ENCODE measurements at regions not wholly inside any gene's neighbourhood (a gene's known extent, or its start where the extent isn't known, plus 50 kb on each side); places are given as distances from the start of the nearest gene placed in this dataset.
A peak's percentile ranks its signal among the peaks of the same experiment; 100 is the strongest.
"Not testable (repeated sequence)": the region's sequence is repeated elsewhere in the genome, so short reads cannot be mapped to it uniquely, and the experiment has no call there.

DNA sequence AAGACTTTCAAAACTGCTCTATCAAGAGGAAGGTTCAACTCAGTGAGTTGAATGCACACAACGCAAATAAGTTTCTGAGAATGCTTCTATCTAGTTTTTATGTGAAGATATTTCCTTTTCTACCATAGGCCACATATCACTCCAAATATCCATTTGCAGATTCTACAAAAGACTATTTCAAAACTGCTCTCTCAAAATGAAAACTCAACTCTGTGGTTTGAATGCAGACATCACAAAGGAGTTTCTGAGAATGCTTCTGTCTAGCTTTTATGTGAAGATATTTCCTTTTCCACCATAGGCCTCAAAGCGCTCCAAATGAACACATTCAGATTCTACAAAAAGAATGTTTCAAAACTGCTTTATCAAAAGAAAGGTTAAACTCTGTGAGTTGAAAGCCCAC is 1093.1 kb upstream of the DEFB115 start:
- not testable (repeated sequence) for DNase-seq

DNA sequence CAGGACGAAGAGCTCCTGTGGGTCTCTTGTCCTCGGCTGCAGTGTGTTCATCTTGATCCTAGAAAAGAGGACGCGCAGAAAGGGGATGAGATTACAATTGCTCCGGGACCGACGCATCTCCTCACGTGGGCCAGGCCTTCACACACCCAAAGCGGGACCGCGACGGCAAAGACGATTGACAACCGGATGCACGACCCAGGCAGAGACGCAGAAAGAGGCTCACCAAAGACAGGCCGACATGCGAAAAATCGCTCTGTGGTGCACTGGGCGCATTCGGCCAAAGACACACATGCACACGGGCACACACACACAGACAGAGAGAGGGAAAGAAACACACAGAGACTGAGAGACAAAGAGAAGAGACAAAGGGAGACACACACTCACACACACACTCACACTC is 1089.9 kb upstream of the DEFB115 start:
- DNase-seq: no peak

DNA sequence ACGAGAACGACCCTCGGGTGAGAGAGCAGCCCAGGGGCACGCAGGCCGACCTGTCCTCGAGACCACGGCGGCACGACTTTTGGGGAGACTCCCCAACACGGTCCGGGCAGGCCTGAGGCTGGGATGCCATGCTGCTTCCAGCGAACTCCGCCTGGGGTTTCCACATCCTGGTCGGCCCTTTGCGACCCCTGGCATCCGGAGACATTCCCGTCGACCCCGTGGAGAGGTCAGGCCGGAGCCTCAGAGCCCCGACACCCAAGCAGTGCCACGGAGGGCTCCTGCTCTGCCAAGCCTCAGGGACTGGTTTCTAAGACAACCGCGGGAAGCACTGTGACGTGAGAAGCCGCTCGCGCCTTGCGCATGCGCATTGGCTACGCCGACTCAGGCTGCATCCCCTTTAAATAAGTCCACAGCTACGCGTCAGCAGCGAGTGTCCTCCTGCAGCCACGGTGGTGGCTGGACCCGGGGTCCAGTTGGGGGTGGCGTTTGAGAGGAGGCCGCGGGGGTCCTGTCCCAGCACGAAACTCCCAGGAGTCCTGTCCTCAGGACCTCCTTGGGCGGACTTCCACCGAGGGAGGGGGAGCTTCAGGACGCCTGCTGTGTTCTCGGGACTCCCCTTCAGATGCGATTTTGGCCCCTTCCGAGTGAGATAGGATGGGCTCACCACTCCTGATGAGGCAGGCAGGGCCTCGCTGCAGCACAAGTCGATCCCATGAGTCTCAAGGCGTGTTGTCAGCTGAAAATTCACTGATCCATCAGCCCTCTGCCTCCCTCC is 1089.3 kb upstream of the DEFB115 start:
- no peak for DNase-seq

DNA sequence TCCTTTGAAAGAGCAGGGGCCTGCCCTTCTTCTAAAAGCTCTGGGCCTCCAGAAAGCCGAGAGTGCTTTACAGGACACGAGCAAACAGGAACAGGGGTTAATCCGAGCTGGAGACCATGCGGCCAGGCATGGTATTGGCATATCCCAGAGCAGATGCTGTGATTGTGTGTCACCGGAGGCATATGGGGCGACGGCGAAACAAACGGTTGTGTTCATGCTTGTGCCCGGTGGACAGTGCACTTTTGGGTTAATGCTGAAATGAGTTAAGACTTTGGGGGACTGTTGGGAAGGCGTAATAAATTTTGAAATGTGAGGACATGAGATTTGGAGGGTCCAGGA is 1088.7 kb upstream of the DEFB115 start:
- no peak for DNase-seq

DNA sequence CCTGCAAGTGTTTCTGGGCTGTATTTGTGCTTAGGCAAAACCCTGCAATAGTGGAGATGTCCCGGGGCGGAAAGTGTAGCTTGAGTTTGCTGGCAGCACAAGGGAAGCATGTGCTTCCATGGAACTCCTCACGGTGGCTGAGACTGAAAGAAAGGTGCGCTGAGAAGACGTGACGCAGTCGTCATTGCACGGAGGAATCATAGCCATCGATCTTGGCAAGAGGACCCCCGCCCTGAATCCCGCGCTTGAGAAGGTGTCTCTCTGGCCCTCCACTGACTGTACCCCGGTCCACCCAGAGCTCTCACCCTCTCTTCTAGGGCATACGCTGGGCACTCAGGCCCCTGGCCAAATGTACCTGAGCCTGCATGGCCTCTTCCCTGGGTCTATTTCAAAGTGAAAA is 1081.8 kb upstream of the DEFB115 start:
- DNase-seq: no peak

DNA sequence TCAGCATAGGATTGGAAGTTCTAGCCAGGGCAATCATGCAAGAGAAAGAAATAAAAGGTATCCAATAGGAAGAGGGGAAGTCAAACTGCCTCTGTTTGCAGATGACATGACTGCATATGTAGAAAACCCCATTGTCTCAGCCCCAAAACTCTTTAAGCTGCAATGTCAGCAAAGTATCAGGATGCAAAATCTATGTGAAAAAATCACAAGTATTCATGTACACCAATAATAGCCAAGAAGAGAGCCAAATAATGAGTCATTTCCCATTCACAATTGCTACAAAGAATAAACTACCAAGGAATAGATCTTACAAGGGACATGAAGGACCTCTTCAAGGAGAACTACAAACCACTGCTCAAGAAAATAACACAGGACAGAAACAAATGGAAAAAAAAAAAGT is 1074.3 kb upstream of the DEFB115 start:
- DNase-seq: not testable (repeated sequence)

DNA sequence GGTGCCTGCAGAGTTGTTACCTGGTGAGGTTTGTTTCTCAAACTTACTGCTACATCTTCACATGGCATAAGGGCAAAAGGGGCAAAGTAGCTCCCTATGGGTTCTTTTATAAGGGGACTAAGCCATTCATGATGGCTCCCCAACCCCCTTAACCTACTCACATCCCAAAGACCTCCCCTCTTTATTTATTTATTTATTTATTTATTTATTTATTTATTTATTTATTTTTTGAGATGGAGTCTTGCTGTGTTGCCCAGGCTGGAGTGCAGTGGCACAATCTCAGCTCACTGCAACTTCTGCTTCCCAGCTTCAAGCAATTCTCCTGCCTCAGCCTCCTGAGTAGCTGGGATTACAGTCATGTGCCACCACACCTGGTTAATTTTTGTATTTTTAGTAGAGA is 1065.7 kb upstream of the DEFB115 start:
- not testable (repeated sequence) for DNase-seq

DNA sequence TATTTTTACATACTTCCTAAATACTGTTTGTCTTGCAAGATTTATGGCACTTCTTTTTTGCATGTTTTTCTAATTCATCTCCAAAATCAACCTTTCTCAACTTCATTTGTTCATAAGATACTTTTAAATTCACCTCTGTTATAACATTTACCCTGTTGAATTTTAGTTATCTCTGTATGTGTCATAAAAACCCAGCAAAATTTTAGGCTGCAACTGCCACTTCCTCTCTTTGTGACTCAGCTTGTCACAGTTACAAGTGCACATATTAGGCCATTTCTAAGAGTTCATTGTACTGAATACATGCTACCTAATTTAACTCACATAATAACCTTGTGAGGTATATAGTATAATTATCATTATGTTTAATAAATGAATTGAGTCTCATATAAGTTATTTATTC is 1023.0 kb upstream of the DEFB115 start:
- not testable (repeated sequence) for DNase-seq

DNA sequence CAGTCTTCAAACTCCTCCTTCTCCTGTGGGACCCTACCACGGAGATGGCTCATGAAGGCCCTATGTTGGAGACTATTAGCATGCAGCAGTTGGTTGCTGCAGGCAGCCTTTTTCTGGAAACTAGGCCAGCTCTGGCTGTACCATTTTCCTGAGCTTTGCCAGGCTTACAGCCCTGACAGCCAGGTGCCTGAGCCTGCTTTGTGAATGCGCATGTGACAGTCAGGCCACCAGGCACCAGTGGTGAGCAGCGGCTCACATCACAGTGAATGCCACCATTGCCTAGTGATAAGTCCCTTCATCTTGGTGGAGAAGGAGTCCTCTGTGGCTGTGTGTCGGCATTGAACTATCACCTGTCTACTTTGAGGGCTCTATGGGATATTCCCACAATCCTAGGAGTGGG is 982.4 kb upstream of the DEFB115 start:
- DNase-seq: not testable (repeated sequence)

DNA sequence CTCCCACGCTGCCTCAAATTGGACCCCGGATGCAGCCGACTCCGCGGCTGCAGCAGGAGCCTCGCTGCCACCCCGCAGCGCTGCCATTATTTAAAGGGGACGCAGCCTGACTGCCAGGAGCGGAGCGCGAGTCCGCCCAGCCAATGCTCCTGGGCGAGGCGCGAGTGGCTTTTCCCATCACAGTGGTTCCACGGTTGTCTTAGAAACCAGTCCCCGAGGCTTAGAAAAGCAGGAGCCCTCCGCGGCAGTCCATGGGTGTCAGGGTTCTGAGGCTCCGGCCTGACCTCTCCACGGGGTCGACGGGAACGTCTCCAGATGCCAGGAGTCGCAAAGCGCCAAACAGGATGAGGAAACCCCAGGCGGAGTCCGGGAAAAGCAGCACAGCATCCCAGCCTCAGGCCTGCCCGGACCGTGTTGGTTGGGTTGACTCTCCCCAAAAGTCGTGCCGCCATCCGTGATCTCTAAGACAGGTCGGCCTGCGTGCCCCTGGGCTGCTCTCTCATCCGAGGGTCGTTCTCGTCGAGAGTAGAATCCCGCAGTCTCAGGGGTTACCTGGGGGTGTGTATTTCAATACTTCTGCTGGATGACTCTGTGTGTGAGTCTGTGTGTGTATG is 975.8 kb upstream of the DEFB115 start:
- no peak for DNase-seq

DNA sequence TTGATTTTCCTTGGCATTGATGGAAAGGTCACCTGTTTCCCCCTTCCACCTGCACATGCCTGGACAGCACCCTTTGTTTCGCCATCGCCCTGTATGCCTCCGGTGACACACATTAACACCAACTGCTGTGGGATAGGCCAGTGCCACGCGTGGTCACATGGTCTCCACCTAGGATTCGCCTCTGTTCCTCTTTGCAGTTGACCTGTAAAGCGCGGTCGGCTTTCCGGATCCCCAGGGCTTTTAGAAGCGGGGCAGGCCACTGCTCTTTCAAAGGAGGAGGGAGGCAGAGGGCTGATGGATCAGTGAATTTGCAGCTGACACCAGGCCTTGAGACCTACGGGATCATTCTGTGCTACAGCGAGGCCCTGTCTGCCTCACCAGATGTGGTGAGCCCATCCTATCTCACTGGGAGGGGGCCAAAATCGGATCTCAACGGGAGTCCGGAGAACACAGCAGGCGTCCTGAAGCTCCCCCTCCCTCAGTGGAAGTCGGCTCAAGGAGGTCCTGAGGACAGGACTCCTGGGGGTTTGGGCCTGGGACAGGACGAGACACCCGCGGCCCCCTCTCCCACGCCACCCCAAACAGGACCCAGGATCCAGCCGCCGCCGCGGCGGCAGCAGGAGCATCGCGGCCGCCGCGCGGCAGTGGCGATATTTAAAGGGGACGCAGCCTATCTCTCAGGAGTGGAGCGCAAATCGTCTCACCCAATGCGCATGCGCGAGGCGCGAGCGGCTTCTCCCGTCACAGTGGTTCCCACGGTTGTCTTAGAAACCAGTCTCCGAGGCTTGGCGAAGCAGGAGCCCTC is 973.8 kb upstream of the DEFB115 start:
- DNase-seq: peak; percentile 65

DNA sequence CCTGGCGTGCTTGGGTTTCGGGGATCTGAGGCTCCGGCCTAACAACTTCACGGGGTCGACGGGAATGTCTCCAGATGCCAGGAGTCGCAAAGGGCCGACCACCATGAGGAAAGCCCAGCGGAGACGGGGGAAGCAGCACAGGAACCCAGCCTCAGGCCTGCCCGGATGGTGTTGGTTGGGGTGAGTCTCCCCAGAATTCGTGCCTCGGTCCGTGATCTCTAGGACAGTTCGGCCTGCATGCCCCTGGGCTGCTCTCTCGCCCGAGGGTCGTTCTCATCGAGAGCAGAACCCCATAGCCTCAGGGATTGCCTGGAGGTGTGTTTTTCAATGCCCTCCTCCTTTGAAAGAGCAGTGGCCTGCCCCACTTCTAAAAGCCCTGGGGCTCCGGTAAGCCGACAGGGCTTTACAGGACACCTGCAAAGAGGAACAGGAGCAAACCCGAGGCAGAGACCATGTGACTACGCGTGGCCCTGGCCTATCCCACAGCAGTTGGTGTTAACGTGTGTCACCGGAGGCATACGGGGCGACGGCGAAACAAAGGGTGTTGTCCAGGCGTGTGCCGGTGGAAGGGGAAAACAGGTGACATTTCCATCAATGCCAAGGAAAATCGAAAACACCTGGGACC is 973.1 kb upstream of the DEFB115 start:
- DNase-seq: no peak

DNA sequence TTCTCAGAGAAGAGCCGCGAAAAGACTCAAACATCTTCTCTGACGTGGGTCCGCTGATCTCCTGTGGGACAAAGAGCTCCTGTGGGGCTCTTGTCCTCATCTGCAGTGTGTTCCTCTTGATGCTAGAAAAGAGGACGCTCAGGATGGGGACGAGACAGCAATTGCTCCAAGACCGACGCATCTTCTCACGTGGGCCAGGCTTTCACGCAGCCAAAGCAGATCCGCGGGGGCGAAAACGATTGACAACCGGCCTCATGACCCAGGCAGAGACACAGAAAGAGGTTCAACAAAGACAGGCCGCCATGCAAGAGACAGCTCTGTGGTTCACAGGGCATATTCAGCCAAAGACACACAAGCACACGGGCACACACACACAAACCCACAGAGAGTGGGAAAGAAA is 971.8 kb upstream of the DEFB115 start:
- no peak for DNase-seq

DNA sequence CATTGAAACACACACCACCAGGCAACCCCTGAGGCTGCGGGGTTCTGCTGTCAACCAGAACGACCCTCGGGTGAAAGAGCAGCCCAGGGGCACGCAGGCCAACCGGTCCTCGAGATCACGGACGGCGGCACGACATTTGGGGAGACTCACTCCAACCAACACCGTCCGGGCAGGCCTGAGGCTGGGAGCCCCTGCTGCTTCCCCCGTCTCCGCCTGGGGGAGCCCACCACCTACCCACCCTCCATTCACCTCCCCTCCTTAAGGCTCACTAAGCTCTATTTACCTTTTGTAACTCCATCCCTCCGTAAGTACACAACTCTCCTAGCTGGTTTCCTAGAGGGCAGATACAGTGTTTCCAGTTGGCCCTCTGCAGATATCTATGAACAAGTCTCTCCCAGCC is 971.3 kb upstream of the DEFB115 start:
- DNase-seq: no peak

DNA sequence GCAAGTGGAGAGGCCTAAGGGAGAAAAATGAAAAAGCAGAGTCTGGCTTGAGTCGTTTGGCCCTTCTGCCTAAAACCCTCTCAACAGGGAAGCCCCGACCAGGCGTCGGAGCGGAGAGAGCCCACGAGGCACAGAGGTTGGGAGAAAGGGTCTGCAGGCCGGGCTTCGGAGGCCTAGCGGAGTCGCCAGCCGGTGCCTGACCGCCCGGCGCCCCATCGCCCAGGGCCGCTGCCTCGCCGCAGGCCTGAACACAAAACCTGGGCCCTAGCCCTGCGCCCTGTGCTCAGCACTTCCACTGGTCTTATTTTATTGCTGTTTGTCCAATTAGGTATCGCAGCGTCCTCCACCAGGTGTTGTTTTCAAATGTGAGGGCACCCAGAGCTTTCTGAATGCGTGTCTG is 970.0 kb upstream of the DEFB115 start:
- not testable (repeated sequence) for DNase-seq

DNA sequence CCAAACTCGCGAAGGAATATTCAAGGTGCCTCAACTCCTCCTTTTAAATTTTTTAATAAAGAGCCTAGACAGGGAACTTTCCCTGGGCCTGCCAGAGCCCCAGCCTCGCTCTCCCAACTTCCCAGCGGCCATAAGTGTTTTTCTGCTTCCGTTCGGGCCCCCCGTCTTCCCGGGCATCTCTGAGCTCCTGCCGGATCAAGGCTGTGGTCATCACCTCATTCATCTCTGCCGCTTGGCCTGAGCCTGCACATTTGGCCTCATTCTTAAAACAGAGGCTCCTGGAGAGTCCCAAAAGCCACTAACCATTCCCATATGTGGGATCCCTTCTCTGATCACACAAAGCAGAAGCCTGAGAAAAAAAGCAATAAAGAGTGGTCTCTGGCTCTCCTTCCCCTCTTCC is 969.1 kb upstream of the DEFB115 start:
- DNase-seq: no peak

DNA sequence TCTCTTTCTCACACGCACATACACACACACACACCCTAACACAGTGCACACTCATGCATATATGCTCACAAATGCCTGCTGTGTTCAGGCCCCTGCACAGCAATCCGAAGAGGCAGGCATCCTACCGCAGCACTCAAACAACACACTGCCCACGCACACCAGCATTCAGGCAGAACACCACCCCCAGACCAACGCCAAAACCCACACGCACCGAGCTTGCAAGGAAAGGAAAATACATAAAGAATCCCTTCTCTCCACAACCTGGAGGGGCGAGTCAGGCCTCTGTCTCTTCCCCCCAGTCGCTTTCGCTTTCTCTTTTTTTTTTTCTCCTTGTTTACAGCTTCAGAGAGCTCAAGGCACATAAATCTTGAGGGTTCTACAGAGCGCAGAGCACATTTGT is 968.4 kb upstream of the DEFB115 start:
- not testable (repeated sequence) for DNase-seq

DNA sequence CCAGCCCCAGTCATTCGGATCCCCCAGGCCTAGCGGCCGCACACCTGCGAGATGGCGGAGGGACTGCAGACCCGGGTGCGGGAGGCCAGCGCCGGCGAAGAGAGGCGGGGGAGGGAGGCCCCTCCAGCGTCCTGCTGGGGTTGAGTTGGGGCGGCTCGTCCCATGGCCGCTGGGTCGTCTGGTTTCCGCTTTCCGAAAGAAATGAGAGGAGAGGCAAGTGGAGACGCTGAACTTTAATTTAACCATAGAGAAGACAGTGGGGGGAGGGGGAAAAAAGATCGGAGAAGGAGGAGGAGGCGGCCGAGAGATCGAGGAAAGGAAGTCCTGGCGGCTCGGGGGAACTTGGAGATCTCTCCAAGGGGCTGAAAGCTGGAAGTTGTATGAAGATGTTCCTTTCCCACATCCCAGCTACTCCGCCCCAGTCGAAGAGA is 967.7 kb upstream of the DEFB115 start:
- not testable (repeated sequence) for DNase-seq

DNA sequence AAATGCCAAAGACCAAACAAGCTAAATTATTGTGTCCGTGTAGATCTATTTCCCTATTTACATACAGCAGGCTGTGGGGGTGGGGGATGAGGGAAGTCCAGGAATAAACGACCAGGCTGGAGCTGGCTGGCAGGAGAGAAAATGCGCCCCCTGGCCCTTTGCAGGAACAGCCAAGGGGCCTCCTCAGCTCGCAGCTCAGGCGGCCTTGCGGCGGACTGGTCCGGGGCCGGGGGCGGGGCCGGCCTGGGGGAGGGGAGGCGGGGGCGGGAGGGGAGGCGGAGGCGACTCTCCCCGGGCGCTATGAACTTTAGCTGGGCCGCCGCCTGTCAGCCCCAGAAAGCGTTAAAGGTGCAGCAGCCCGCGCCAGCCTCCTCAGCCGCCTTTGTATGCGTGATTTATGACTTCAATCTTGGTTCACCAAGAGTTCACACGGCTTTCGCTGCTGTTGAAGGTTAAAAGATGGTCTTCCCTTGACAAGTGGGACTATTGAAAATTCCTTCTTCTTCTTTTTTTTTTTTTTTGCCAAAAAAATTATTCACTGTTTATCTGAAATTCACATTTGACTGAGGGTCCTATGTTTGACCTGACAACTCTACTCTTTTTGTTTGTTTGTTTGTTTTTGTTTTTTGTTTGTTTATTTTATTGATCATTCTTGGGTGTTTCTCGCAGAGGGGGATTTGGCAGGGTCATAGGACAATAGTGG is 967.0 kb upstream of the DEFB115 start:
- DNase-seq: peak; percentile 42

DNA sequence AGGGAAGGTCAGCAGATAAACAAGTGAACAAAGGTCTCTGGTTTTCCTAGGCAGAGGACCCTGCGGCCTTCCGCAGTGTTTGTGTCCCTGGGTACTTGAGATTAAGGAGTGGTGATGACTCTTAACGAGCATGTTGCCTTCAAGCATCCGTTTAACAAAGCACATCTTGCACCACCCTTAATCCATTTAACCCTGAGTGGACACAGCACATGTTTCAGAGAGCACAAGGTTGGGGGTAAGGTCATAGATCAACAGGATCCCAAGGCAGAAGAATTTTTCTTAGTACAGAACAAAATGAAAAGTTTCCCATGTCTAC is 966.4 kb upstream of the DEFB115 start:
- DNase-seq: not testable (repeated sequence)

DNA sequence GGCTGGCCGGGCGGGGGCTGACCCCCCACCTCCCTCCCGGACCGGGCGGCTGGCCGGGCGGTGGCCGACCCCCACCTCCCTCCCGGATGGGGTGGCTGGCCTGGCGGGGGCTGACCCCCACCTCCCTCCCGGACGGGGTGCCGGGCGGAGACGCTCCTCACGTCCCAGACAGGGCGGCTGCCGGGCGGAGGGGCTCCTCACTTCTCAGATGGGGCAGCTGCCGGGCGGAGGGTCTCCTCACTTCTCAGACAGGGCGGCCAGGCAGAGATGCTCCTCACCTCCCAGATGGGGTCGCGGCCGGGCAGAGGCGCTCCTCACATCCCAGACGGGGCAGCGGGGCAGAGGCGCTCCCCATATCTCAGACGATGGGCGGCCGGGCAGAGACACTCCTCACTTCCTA is 965.8 kb upstream of the DEFB115 start:
- DNase-seq: not testable (repeated sequence)

DNA sequence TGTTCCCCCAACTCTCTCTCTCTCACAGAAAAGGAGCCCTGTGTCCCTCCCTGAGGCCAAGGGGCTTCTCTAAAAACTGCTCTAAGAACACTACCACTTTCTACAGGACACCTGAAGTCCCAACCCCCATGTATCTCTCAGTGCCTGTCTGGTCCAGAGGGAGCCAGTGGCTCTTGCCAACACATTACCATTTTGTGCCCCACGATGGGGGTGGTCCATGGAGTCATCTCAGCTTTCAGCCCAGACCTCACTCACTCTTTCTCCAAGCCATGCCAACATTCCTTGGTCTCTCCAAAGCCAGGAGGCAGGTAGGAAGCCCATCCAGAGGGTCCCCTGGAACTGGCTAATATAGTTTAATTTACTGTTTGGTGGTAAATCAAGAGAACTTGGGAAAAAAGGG is 962.1 kb upstream of the DEFB115 start:
- DNase-seq: not testable (repeated sequence)

DNA sequence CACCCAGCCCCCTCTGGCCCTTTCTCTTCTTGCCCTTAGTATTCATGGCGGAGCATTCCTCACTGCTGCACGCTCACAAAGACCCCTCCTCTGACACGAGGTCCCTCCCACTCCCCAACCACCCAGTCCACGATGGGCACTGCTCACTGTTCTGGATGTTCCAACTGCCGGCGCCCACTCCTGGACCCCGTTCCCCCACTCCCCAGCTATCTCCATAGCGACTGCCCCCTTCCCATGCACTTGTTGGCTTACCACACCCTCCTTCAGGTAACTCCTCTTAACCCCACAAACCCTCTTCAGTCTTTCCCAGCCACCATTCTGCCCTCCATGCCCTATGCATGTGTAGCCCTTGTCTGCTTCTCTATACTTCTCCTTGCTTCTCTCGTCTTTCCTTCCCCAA is 961.5 kb upstream of the DEFB115 start:
- DNase-seq: not testable (repeated sequence)

Data from CD4-positive, alpha-beta T cell treated with Interleukin-17A for 4 hours (primary cell).